CD8-positive, alpha-beta memory T cell (primary cell): ENCODE measurements at regions not wholly inside any gene's neighbourhood (a gene's known extent, or its start where the extent isn't known, plus 50 kb on each side); places are given as distances from the start of the nearest gene placed in this dataset.

Experiments
- CTCF ChIA-PET: fragments of 350-600 bp; sonication (Branson Sonifier 250); formaldehyde crosslinking; loops from one replicate; lab custom pipeline; 2021; ENCODE audit warnings: antibody characterized with exemption; lab: Charles Lee
- POLR2A ChIA-PET: fragments of 350-600 bp; sonication (Branson Sonifier 250); formaldehyde crosslinking; loops from one replicate; lab custom pipeline; 2021; ENCODE audit warnings: antibody characterized with exemption; lab: Charles Lee
- DNase-seq, 5 donors: peaks; one replicate each; pipeline versions ENCODE4 v3.0.0 to v3.0.0-alpha.2; 2020 to 2022; ENCODE audit warnings: mixed read lengths in 1 of 5
- H3K27ac ChIP-seq: one replicate; pipeline ENCODE4 v1.7.0; 2013; ENCODE audit warnings: low read depth, mild to moderate bottlenecking, low read length, moderate library complexity
- H3K27me3 ChIP-seq: 2 replicates; pipeline ENCODE4 v1.7.0; 2013; ENCODE audit warnings: low read length, mild to moderate bottlenecking; ENCODE audit not compliant: insufficient read depth, poor library complexity, severe bottlenecking
- H3K36me3 ChIP-seq: 2 replicates; pipeline ENCODE4 v1.7.0; 2013; ENCODE audit warnings: mild to moderate bottlenecking, low read length, moderate library complexity; ENCODE audit not compliant: insufficient read depth
- H3K4me1 ChIP-seq: 2 replicates; pipeline ENCODE4 v1.7.0; 2013; ENCODE audit warnings: mild to moderate bottlenecking, low read length, moderate library complexity; ENCODE audit not compliant: insufficient read depth
- H3K4me3 ChIP-seq: 2 replicates; pipeline ENCODE4 v1.7.0; 2013; ENCODE audit warnings: mild to moderate bottlenecking, low read length
- H3K9me3 ChIP-seq: 2 replicates; pipeline ENCODE4 v1.7.0; 2013; ENCODE audit warnings: mild to moderate bottlenecking, low read length
- H3K27ac Mint-ChIP-seq, 8 donors: one replicate each; pipeline ENCODE4 v1.8.0; 2020 to 2021; ENCODE audit warnings: mixed read lengths in 8 of 8, mild to moderate bottlenecking in 6 of 8, inconsistent platforms in 3 of 8, moderate library complexity in 3 of 8
- H3K27me3 Mint-ChIP-seq, 2 donors: one replicate each; pipeline ENCODE4 v1.8.0; 2020 to 2021; ENCODE audit warnings: mixed read lengths in 2 of 2, mild to moderate bottlenecking in 1 of 2, moderate library complexity in 1 of 2
- H3K36me3 Mint-ChIP-seq, 3 donors: one replicate each; pipeline ENCODE4 v1.8.0; 2020 to 2021; ENCODE audit warnings: mixed read lengths in 3 of 3, inconsistent platforms in 1 of 3, mild to moderate bottlenecking in 1 of 3
- H3K4me1 Mint-ChIP-seq, 3 donors: one replicate each; pipeline ENCODE4 v1.8.0; 2020 to 2021; ENCODE audit warnings: mixed read lengths in 3 of 3, inconsistent platforms in 1 of 3, mild to moderate bottlenecking in 1 of 3
- H3K4me3 Mint-ChIP-seq, 7 donors: one replicate each; pipeline ENCODE4 v1.8.0; 2020 to 2021; ENCODE audit warnings: mixed read lengths in 7 of 7, mild to moderate bottlenecking in 6 of 7, moderate library complexity in 4 of 7, inconsistent platforms in 2 of 7
- H3K9me3 Mint-ChIP-seq, 5 donors: one replicate each; pipeline ENCODE4 v1.8.0; 2020 to 2022; ENCODE audit warnings: mixed read lengths in 5 of 5, mild to moderate bottlenecking in 3 of 5, moderate library complexity in 2 of 5, inconsistent platforms in 1 of 5

DNA sequence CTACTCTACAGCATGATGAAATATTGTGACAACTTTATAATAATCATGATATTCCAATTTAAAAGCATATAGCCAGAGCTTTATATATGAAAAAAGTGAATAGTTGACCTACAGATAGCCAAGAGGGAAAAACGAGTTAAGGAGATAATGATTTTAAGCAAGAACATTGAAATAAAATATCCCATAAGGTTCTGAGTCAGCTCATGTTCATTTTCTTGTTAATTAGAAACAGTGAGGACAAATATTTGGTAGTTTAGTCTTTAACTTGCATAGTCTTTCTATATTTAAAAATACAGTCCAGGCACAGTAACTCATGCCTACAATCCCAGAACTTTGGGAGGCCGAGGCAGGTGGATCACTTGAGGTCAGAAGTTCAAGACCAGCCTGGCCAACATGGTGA, 55.8 kb upstream of the CDH6 start:
- H3K36me3 Mint-ChIP-seq: no peaks in the 10 kb centered on the region
- CTCF ChIA-PET: no interaction called here
- peaks cover 0 to 14% (median 6%) of the 10 kb centered on the region in 5 donors for H3K9me3 Mint-ChIP-seq

GRCh38 chr5:31135542-31135941, 57.9 kb upstream of the CDH6 start:
- Mint-ChIP-seq H3K36me3 (no peaks in the 10 kb centered on the region), H3K4me1 (no peaks in the 10 kb centered on the region), H3K27ac (no peak overlapping the region), H3K9me3 (peaks cover 0 to 7% (median 6%) of the 10 kb centered on the region in 5 donors), H3K4me3 (no peak overlapping the region), H3K27me3 (no peaks in the 10 kb centered on the region)
- Histone ChIP-seq H3K27me3 (no peaks in the 10 kb centered on the region), H3K9me3 (no peaks in the 10 kb centered on the region), H3K4me1 (no peaks in the 10 kb centered on the region), H3K36me3 (no peaks in the 10 kb centered on the region), H3K4me3 (no peak overlapping the region), H3K27ac (no peak overlapping the region)
- ChIA-PET CTCF (no interaction called here), POLR2A (no interaction called here)
- DNase-seq: no peak

More for the DNA sequence above, 55.8 kb upstream of the CDH6 start:
- Histone ChIP-seq H3K36me3 (no peaks in the 10 kb centered on the region), H3K9me3 (no peaks in the 10 kb centered on the region), H3K4me1 (no peaks in the 10 kb centered on the region), H3K4me3 (no peak overlapping the region), H3K27me3 (no peaks in the 10 kb centered on the region), H3K27ac (no peak overlapping the region)
- H3K27me3 Mint-ChIP-seq: no peaks in the 10 kb centered on the region
- H3K4me3 Mint-ChIP-seq: no peak overlapping the region
- H3K27ac Mint-ChIP-seq: no peak overlapping the region
- H3K4me1 Mint-ChIP-seq: no peaks in the 10 kb centered on the region
- POLR2A ChIA-PET: no interaction called here
- DNase-seq: no peak

GRCh38 chr5:31133488-31133887, 60.0 kb upstream of the CDH6 start:
- H3K27me3 ChIP-seq: no peaks in the 10 kb centered on the region
- H3K36me3 ChIP-seq: no peaks in the 10 kb centered on the region
- no peaks in the 10 kb centered on the region for H3K27me3 Mint-ChIP-seq
- no peaks in the 10 kb centered on the region for H3K4me1 ChIP-seq
- H3K27ac Mint-ChIP-seq: no peak overlapping the region
- H3K4me3 Mint-ChIP-seq: no peak overlapping the region
- H3K27ac ChIP-seq: no peak overlapping the region
- no peak for DNase-seq
- H3K36me3 Mint-ChIP-seq: no peaks in the 10 kb centered on the region
- no peak overlapping the region for H3K4me3 ChIP-seq
- H3K9me3 ChIP-seq: no peaks in the 10 kb centered on the region
- H3K4me1 Mint-ChIP-seq: no peaks in the 10 kb centered on the region
- peaks cover 2 to 13% (median 7%) of the 10 kb centered on the region in 5 donors for H3K9me3 Mint-ChIP-seq
- ChIA-PET POLR2A (no interaction called here), CTCF (no interaction called here)

DNA sequence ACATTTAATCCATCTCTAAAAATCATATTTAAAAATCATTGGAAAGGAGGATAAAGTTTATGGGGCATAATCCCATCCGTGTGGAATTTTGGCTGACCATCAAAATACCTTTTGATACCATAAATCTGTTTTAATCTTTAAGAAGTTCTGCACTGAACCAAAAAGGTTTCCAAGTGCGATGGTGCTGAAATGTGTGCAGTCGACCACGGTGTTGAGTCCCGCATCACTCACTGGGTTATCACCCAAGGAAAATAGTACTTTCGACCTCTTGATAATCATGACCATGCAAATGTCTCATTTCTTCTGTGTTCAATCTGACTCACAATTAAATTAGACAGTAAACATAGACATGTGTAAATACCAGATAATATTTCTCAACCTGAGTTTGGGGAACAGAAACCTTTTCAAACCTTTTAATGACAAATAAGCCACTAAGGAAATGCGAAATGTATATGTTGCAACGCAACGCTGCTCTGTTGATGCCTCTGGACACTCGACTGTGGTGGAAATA, 62.0 kb upstream of the CDH6 start:
- DNase-seq: no peak
- Mint-ChIP-seq H3K27me3 (no peaks in the 10 kb centered on the region), H3K36me3 (no peaks in the 10 kb centered on the region), H3K4me3 (no peak overlapping the region), H3K27ac (no peak overlapping the region), H3K4me1 (no peaks in the 10 kb centered on the region), H3K9me3 (peaks cover 2 to 12% (median 9%) of the 10 kb centered on the region in 5 donors)
- Histone ChIP-seq H3K36me3 (no peaks in the 10 kb centered on the region), H3K4me3 (no peak overlapping the region), H3K4me1 (no peaks in the 10 kb centered on the region), H3K27ac (no peak overlapping the region), H3K9me3 (no peaks in the 10 kb centered on the region), H3K27me3 (no peaks in the 10 kb centered on the region)
- ChIA-PET POLR2A (no interaction called here), CTCF (no interaction called here)

- no peaks in the 10 kb centered on the region for H3K4me1 ChIP-seq
- H3K27ac Mint-ChIP-seq: no peak overlapping the region
- no peak overlapping the region for H3K27ac ChIP-seq
- H3K27me3 Mint-ChIP-seq: no peaks in the 10 kb centered on the region
- H3K4me3 Mint-ChIP-seq: no peak overlapping the region
- no peaks in the 10 kb centered on the region for H3K27me3 ChIP-seq
- H3K9me3 Mint-ChIP-seq: peaks cover 2 to 12% (median 7%) of the 10 kb centered on the region in 5 donors
- ChIA-PET POLR2A (no interaction called here), CTCF (no interaction called here)
- H3K9me3 ChIP-seq: no peaks in the 10 kb centered on the region
- H3K36me3 ChIP-seq: no peaks in the 10 kb centered on the region
- H3K36me3 Mint-ChIP-seq: no peaks in the 10 kb centered on the region
- H3K4me3 ChIP-seq: no peak overlapping the region
- DNase-seq: no peak
- no peaks in the 10 kb centered on the region for H3K4me1 Mint-ChIP-seq
Observed at GRCh38 chr5:31130676-31131075, 62.8 kb upstream of the CDH6 start.

DNA sequence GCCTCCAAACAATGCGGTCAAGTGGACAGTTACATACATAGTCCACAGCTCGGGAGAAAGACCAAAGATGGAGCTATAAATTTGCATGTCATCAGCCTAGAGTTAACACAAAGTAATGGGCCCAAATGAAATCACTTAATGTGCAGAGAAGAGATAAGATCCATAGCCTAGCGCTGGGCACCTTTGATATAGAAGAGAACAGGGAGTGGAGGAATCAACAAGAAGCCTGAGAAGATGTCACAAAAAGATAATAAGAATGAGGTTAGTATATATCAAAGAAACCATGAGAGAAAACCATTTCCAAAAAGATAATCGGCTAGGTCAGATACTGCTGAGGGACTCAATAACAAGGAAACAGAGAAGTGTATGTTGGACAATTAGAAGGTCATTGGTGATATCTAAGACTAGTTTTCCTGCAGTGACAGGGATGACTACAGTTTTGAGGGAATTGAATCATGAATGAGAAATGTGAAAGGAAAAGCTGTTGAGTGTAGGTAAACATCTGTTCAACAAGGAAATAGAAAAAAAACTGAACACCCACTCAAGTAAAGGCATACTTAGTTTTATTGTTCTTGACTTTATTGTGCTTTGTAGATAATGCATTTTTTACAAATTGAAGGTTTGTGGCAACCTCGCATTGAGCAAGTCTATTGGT, 68.7 kb upstream of the CDH6 start:
- Histone ChIP-seq H3K4me3 (no peak overlapping the region), H3K4me1 (no peaks in the 10 kb centered on the region), H3K27me3 (no peaks in the 10 kb centered on the region), H3K36me3 (no peaks in the 10 kb centered on the region), H3K27ac (no peak overlapping the region), H3K9me3 (no peaks in the 10 kb centered on the region)
- ChIA-PET CTCF (no interaction called here), POLR2A (no interaction called here)
- Mint-ChIP-seq H3K36me3 (no peaks in the 10 kb centered on the region), H3K27me3 (no peaks in the 10 kb centered on the region), H3K9me3 (peaks cover 3 to 11% (median 7%) of the 10 kb centered on the region in 5 donors), H3K27ac (no peak overlapping the region), H3K4me1 (no peaks in the 10 kb centered on the region), H3K4me3 (no peak overlapping the region)
- DNase-seq: no peak

GRCh38 chr5:31124026-31124425, 69.5 kb upstream of the CDH6 start:
- H3K27ac Mint-ChIP-seq: no peak overlapping the region
- Histone ChIP-seq H3K4me3 (no peak overlapping the region), H3K9me3 (no peaks in the 10 kb centered on the region), H3K36me3 (no peaks in the 10 kb centered on the region), H3K4me1 (no peaks in the 10 kb centered on the region), H3K27ac (no peak overlapping the region), H3K27me3 (no peaks in the 10 kb centered on the region)
- ChIA-PET POLR2A (no interaction called here), CTCF (no interaction called here)
- no peaks in the 10 kb centered on the region for H3K36me3 Mint-ChIP-seq
- H3K4me1 Mint-ChIP-seq: no peaks in the 10 kb centered on the region
- H3K9me3 Mint-ChIP-seq: peaks cover 3 to 7% (median 4%) of the 10 kb centered on the region in 5 donors
- H3K27me3 Mint-ChIP-seq: no peaks in the 10 kb centered on the region
- H3K4me3 Mint-ChIP-seq: no peak overlapping the region
- DNase-seq: no peak

DNA sequence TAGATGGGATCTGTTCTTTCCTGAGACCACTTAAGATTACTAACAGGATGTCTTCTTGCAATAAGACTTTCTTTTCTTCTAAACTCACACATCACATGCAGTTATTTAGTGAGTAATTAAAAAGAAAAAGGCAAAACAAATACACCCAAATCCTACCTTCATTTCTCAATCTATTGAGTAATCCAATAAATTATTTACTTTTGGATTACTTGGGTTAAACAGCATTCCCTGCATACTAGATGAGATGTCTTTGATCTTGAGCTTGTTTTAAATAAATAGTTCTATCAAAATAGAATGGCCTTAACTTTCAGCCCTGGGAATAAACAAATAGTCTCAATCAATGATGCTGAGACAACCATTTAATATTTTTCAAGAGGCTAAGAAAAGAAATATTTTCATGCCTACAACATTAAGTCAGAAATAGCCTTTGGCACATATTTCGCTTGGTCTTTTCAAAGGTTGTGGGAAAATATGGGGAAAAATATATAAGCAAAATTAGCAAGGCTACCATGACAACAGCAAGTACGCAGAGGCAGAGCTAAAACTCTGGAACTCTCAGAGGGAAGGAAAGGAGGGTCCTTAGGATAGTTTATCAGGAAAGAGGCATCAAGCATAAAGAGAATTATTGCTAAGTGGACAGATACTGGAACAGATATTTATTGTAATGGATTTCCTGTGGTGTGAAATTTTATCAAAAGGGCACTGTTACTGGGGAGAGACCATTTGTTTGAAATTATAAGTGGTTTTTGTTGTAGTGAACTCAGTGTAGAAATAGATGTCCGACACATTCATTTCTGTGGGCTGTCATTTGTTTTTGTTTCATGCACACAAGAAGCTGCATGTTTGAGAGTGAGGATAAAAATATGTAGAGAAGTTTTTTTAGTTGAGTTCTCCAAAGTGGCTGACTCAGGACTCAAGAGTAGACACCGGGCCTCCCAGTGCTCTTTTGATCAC, 70.2 kb upstream of the CDH6 start:
- H3K4me1 ChIP-seq: no peaks in the 10 kb centered on the region
- H3K27ac ChIP-seq: no peak overlapping the region
- peaks cover 3 to 7% (median 4%) of the 10 kb centered on the region in 5 donors for H3K9me3 Mint-ChIP-seq
- H3K4me3 Mint-ChIP-seq: no peak overlapping the region
- H3K4me3 ChIP-seq: no peak overlapping the region
- DNase-seq: no peak
- H3K27me3 Mint-ChIP-seq: no peaks in the 10 kb centered on the region
- CTCF ChIA-PET: no interaction called here
- no peaks in the 10 kb centered on the region for H3K36me3 Mint-ChIP-seq
- POLR2A ChIA-PET: no interaction called here
- H3K27ac Mint-ChIP-seq: no peak overlapping the region
- H3K9me3 ChIP-seq: no peaks in the 10 kb centered on the region
- H3K27me3 ChIP-seq: no peaks in the 10 kb centered on the region
- H3K4me1 Mint-ChIP-seq: no peaks in the 10 kb centered on the region
- no peaks in the 10 kb centered on the region for H3K36me3 ChIP-seq
